Cardiac muscle cell (in vitro differentiated cells and primary cell): ENCODE measurements at regions not wholly inside any gene's neighbourhood (a gene's known extent, or its start where the extent isn't known, plus 50 kb on each side); places are given as distances from the start of the nearest gene placed in this dataset.

Experiments
- DNase-seq, 2 donors: peaks; one replicate each; pipeline versions ENCODE4 v3.0.0 to v3.0.0-alpha.2; 2010 to 2017; ENCODE audit warnings: low read depth in 1 of 2, low spot score in 1 of 2
- H3K27ac ChIP-seq: fragments of 200-600 bp; sonication (generic); 2 replicates; pipeline ENCODE4 v1.5.1; 2016
- H3K27me3 ChIP-seq: fragments of 200-600 bp; sonication (generic); 2 replicates; pipeline ENCODE4 v1.6.0; 2016; ENCODE audit warnings: control low read depth
- H3K36me3 ChIP-seq: fragments of 200-600 bp; sonication (generic); 2 replicates; pipeline ENCODE4 v1.5.1; 2016; ENCODE audit warnings: control low read depth
- H3K4me1 ChIP-seq: fragments of 200-600 bp; sonication (generic); 2 replicates; pipeline ENCODE4 v1.8.1; 2017; ENCODE audit warnings: low read depth, mild to moderate bottlenecking, mixed run types
- H3K4me3 ChIP-seq: fragments of 200-600 bp; sonication (generic); 2 replicates; pipeline ENCODE4 v1.5.1; 2016; ENCODE audit warnings: mild to moderate bottlenecking
- H3K9me3 ChIP-seq: fragments of 200-600 bp; sonication (generic); 2 replicates; pipeline ENCODE4 v1.5.1; 2017; ENCODE audit warnings: low read depth, mild to moderate bottlenecking, control low read depth
- TF ChIP-seq, protein P1 (sequence below): IDR thresholded peaks from 2 replicates; pipeline ENCODE4 v1.5.1; 2012; ENCODE audit warnings: low read depth, mild to moderate bottlenecking, low read length

DNA sequence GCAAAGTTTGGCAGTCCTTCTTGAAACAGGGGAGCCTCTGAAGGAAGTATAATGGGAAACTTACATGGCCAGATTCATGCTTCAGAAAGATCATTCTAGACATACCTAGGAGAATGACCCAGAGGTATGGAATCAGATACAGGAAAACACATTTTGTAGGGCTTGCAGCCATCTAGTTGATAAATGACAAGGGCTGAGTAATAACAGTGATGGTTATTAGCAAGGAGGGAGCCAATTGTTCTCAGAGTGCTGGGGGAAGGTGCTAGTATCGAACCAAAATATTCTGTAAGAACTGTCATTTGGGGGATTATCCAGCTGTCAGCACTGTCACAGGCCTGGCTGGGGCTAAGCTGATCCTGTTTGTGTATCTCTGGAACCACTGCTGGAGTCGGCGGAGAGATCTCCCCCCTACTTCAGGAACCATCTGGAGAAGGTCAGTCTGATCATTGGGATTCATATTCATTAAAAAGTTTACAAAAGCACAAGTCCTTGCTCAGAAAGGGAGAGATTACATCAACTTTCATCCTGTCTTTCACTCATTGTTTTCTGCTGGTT is 113.8 kb upstream of the THSD7B start:
- Histone ChIP-seq H3K4me3 (no peak overlapping the region), H3K27me3 (peaks cover 3% of the 10 kb centered on the region), H3K4me1 (no peaks in the 10 kb centered on the region), H3K27ac (no peak overlapping the region), H3K36me3 (no peaks in the 10 kb centered on the region), H3K9me3 (no peaks in the 10 kb centered on the region)
- TF ChIP-seq, protein P1, sequence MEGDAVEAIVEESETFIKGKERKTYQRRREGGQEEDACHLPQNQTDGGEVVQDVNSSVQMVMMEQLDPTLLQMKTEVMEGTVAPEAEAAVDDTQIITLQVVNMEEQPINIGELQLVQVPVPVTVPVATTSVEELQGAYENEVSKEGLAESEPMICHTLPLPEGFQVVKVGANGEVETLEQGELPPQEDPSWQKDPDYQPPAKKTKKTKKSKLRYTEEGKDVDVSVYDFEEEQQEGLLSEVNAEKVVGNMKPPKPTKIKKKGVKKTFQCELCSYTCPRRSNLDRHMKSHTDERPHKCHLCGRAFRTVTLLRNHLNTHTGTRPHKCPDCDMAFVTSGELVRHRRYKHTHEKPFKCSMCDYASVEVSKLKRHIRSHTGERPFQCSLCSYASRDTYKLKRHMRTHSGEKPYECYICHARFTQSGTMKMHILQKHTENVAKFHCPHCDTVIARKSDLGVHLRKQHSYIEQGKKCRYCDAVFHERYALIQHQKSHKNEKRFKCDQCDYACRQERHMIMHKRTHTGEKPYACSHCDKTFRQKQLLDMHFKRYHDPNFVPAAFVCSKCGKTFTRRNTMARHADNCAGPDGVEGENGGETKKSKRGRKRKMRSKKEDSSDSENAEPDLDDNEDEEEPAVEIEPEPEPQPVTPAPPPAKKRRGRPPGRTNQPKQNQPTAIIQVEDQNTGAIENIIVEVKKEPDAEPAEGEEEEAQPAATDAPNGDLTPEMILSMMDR = no peak
- no peak for DNase-seq

DNA sequence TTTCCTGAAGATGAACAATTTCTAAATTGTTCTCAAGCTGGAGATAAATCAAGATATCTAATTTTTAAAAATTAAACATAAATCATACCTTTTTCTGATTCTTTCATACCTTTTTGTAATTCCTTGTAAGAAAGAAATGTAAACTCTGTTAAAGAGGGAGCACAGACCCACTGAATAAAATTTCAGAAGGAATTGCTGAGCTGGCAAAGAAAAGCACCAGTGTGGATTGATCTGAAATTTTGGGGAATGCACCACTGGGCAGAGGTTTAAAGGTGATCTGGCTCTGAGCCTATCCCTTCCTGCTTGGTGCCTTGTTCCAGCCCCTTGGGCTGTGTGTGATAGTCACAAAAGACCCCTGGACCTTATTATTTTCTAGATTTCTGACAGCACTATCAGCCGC is 118.3 kb upstream of the THSD7B start:
- H3K27me3 ChIP-seq = peaks cover 3% of the 10 kb centered on the region
- no peak overlapping the region for H3K4me3 ChIP-seq
- H3K36me3 ChIP-seq = no peaks in the 10 kb centered on the region
- H3K4me1 ChIP-seq = no peaks in the 10 kb centered on the region
- H3K27ac ChIP-seq = no peak overlapping the region
- TF ChIP-seq, protein P1 = no peak
- no peak for DNase-seq
- H3K9me3 ChIP-seq = no peaks in the 10 kb centered on the region

DNA sequence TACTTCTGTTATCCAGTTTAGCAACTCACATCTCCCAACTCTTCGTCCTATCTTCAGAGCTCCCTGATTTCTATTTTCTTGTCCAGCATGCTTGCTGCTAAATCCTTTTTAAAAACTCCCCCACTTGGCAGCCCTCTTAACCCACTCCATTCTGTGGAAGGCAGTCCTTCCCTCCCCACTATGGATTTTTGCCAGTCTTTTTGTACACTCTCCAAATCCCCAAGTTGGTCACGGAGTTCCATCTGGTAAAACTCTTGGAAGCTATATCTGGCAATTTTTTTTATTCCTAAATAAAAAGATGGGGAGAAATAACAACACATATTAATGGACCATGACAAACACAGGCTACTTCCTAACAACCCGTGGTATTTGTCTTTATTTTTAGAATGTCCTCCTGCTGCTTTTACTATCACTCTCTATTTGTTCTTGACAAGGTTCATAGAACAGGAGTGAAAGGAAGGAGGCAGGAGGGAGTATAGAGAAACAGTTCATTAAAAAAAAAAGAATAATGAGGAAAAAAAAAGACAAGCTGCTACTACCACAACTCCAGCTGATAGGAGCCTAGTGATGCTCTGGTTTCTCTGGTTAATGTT is 120.0 kb upstream of the THSD7B start:
- Histone ChIP-seq H3K4me3 (no peak overlapping the region), H3K4me1 (no peaks in the 10 kb centered on the region), H3K27me3 (peaks cover 3% of the 10 kb centered on the region), H3K9me3 (no peaks in the 10 kb centered on the region), H3K36me3 (no peaks in the 10 kb centered on the region), H3K27ac (no peak overlapping the region)
- TF ChIP-seq, protein P1 = no peak
- DNase-seq = no peak

DNA sequence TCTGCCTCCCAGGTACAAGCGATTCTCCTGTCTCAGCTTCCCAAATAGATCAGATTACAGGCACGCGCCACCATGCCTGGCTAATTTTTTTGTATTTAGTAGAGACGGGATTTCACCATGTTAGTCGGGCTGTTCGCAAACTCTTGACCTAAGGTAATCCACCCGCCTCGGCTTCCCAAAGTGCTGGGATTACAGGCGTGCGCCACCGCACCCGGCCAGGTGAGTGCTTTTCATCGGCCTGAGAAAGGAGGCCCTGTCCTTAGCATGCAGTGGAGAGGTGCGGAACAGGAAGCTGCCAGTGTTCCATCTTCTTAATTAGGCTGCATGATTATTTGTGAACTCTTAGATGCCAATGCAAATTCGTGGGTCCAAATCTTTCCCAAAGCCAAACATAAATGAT is 125.7 kb upstream of the THSD7B start:
- Histone ChIP-seq H3K27ac (no peak overlapping the region), H3K27me3 (no peaks in the 10 kb centered on the region), H3K9me3 (no peaks in the 10 kb centered on the region), H3K36me3 (no peaks in the 10 kb centered on the region), H3K4me1 (peaks cover 6% of the 10 kb centered on the region), H3K4me3 (no peak overlapping the region)
- TF ChIP-seq, protein P1 = no peak
- no peak for DNase-seq

DNA sequence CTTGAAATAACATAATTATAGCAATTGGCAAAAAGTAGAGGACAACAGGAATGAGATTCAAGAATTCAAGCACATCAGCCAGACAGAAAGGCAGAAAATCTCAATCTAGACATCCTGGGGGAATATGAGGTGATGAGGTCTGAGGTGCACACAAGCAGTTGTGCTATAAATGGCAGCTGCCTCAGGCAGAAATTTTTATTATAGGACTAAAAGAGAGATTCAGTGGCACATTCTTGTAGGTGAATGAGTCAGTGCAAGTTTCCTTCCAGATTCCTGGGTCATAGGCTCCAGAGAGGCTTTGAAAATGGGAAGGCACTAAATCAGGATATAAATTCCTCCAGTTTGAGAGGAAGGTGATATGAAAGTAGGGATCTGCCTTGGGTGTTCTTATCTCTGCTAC is 127.2 kb upstream of the THSD7B start:
- DNase-seq = no peak
- no peaks in the 10 kb centered on the region for H3K27me3 ChIP-seq
- peaks cover 6% of the 10 kb centered on the region for H3K4me1 ChIP-seq
- no peak overlapping the region for H3K4me3 ChIP-seq
- TF ChIP-seq, protein P1 = no peak
- H3K27ac ChIP-seq = no peak overlapping the region
- H3K9me3 ChIP-seq = no peaks in the 10 kb centered on the region
- H3K36me3 ChIP-seq = no peaks in the 10 kb centered on the region
